ENCODE measurements at regions not wholly inside any gene's neighbourhood (a gene's known extent, or its start where the extent isn't known, plus 50 kb on each side); places are given as distances from the start of the nearest gene placed in this dataset.

DNA sequence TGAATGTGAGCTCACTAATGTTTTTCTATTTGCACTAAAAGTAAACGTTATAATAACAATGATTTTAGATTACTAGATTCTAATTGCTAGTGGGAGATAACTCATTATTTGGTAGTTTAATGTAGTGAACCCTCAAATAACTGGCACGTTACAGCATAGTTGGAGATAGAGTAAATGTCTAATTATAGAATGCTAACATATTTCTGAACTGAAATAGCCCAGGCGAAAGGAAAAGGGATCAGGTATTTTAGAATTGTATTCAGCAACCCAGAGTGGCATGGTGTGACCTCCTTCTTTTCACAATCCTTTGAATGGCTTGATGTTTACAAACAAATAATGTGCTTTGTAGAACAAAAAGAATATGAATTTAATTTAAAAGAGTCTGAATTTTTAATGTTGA lies 1221.2 kb downstream of the CDH8 start:
- TF ChIP-seq, protein P1, sequence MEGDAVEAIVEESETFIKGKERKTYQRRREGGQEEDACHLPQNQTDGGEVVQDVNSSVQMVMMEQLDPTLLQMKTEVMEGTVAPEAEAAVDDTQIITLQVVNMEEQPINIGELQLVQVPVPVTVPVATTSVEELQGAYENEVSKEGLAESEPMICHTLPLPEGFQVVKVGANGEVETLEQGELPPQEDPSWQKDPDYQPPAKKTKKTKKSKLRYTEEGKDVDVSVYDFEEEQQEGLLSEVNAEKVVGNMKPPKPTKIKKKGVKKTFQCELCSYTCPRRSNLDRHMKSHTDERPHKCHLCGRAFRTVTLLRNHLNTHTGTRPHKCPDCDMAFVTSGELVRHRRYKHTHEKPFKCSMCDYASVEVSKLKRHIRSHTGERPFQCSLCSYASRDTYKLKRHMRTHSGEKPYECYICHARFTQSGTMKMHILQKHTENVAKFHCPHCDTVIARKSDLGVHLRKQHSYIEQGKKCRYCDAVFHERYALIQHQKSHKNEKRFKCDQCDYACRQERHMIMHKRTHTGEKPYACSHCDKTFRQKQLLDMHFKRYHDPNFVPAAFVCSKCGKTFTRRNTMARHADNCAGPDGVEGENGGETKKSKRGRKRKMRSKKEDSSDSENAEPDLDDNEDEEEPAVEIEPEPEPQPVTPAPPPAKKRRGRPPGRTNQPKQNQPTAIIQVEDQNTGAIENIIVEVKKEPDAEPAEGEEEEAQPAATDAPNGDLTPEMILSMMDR (IDR thresholded peaks at IDR 0.05; ENCODE audit: poor library complexity): no peak
- no peak for TF ChIP-seq EZH2 (IDR thresholded peaks at IDR 0.05; ENCODE audit: borderline replicate concordance)

Data from hepatocyte (in vitro differentiated cells).